Loucy (cell line): ENCODE measurements at regions not wholly inside any gene's neighbourhood (a gene's known extent, or its start where the extent isn't known, plus 50 kb on each side); places are given as distances from the start of the nearest gene placed in this dataset.

Experiments used
- H2AFZ ChIP-seq: fragments of 200-600 bp; sonication (generic); 2 replicates; pipeline ENCODE4 v1.6.0; 2016; ENCODE audit warnings: antibody characterized with exemption, mild to moderate bottlenecking, low read length, moderate library complexity
- H3F3A ChIP-seq: fragments of 200-600 bp; 2 replicates; pipeline ENCODE4 v1.6.0; 2016; ENCODE audit warnings: antibody characterized with exemption, low read depth, mild to moderate bottlenecking
- H3K27me3 ChIP-seq: fragments of 200-600 bp; sonication (generic); 2 replicates; pipeline ENCODE4 v1.6.1; 2014; ENCODE audit warnings: low read length, mild to moderate bottlenecking; ENCODE audit not compliant: insufficient read depth, poor library complexity, severe bottlenecking
- H3K36me3 ChIP-seq: fragments of 200-600 bp; sonication (generic); 2 replicates; pipeline ENCODE4 v1.6.1; 2016; ENCODE audit warnings: low read length; ENCODE audit not compliant: insufficient read depth
- H3K4me1 ChIP-seq: fragments of 200-600 bp; sonication (generic); 2 replicates; pipeline ENCODE4 v1.5.1; 2014; ENCODE audit warnings: low read length, mild to moderate bottlenecking; ENCODE audit not compliant: insufficient read depth, poor library complexity, severe bottlenecking
- H3K4me2 ChIP-seq: fragments of 200-600 bp; sonication (generic); 2 replicates; pipeline ENCODE4 v1.6.0; 2014; ENCODE audit warnings: antibody characterized with exemption, low read length, low read depth, mild to moderate bottlenecking; ENCODE audit not compliant: poor library complexity, severe bottlenecking
- H3K4me3 ChIP-seq: fragments of 200-600 bp; sonication (generic); 2 replicates; pipeline ENCODE4 v1.5.1; 2014; ENCODE audit warnings: low read length, mild to moderate bottlenecking, mixed read lengths; ENCODE audit not compliant: poor library complexity, severe bottlenecking
- H3K79me2 ChIP-seq: fragments of 200-600 bp; sonication (generic); 2 replicates; pipeline ENCODE4 v1.6.1; 2014; ENCODE audit warnings: low read length; ENCODE audit not compliant: insufficient read depth
- H3K9ac ChIP-seq: fragments of 200-600 bp; sonication (generic); 2 replicates; pipeline ENCODE4 v1.6.0; 2014; ENCODE audit warnings: mild to moderate bottlenecking, low read depth, low read length, moderate library complexity; ENCODE audit not compliant: poor library complexity, severe bottlenecking
- H3K9me2 ChIP-seq: fragments of 200-600 bp; sonication (generic); replicated peaks from 2 replicates; pipeline ENCODE4 v1.6.1; 2016; ENCODE audit warnings: low read depth, low read length, mixed read lengths
- H3K9me3 ChIP-seq: fragments of 200-600 bp; sonication (generic); 2 replicates; pipeline ENCODE4 v1.6.1; 2014; ENCODE audit warnings: mild to moderate bottlenecking, antibody characterized with exemption, low read length, low read depth; ENCODE audit not compliant: insufficient read depth
- H4K20me1 ChIP-seq: fragments of 200-600 bp; sonication (generic); 2 replicates; pipeline ENCODE4 v1.6.0; 2014; ENCODE audit warnings: antibody characterized with exemption, low read length, mild to moderate bottlenecking; ENCODE audit not compliant: insufficient read depth, poor library complexity, severe bottlenecking
- CTCF ChIP-seq: fragments of 200-600 bp; sonication (generic); conservative IDR thresholded peaks from 2 replicates; pipeline ENCODE4 v1.5.1; 2014; ENCODE audit warnings: mild to moderate bottlenecking, antibody characterized with exemption, low read length
- EZH2phosphoT487 ChIP-seq: fragments of 200-600 bp; IDR thresholded peaks from 2 replicates; pipeline ENCODE4 v1.6.1; 2018; ENCODE audit warnings: antibody characterized with exemption, mild to moderate bottlenecking, moderate library complexity, borderline replicate concordance

- no peak for TF ChIP-seq EZH2phosphoT487
- TF ChIP-seq CTCF, result no peak
- Histone ChIP-seq H3K9me2 (no peaks in the 10 kb centered on the region), H3K9ac (no peak overlapping the region), H3F3A (no peaks in the 10 kb centered on the region), H3K9me3 (no peaks in the 10 kb centered on the region), H4K20me1 (no peaks in the 10 kb centered on the region), H3K27me3 (no peaks in the 10 kb centered on the region), H3K79me2 (no peaks in the 10 kb centered on the region), H2AFZ (no peak overlapping the region), H3K4me2 (no peak overlapping the region), H3K36me3 (no peaks in the 10 kb centered on the region), H3K4me3 (no peak overlapping the region), H3K4me1 (no peaks in the 10 kb centered on the region)
Measured at GRCh38 chr2:122682356-122682755, 926.9 kb downstream of the TSN start.

GRCh38 chr2:122683018-122683417 lies 927.6 kb downstream of the TSN start:
- no peak for TF ChIP-seq CTCF
- TF ChIP-seq EZH2phosphoT487, result no peak
- no peaks in the 10 kb centered on the region for H4K20me1 ChIP-seq

GRCh38 chr2:122692400-122693083 lies 937.1 kb downstream of the TSN start:
- H3K9ac ChIP-seq, result no peak overlapping the region
- H3K9me2 ChIP-seq, result no peaks in the 10 kb centered on the region; the same call in 1 of the 2 replicates
- H3K4me3 ChIP-seq, result no peak overlapping the region
- TF ChIP-seq EZH2phosphoT487 (no peak), CTCF (no peak)
- H3K4me1 ChIP-seq, result no peaks in the 10 kb centered on the region
- H3F3A ChIP-seq, result no peaks in the 10 kb centered on the region
- no peak overlapping the region for H3K4me2 ChIP-seq
- no peaks in the 10 kb centered on the region for H3K79me2 ChIP-seq
- no peak overlapping the region for H2AFZ ChIP-seq
- no peaks in the 10 kb centered on the region for H3K27me3 ChIP-seq
- H3K9me3 ChIP-seq, result no peaks in the 10 kb centered on the region
- H4K20me1 ChIP-seq, result no peaks in the 10 kb centered on the region
- no peaks in the 10 kb centered on the region for H3K36me3 ChIP-seq

More at GRCh38 chr2:122683018-122683417, 927.6 kb downstream of the TSN start:
- H3K9me3 ChIP-seq, result no peaks in the 10 kb centered on the region
- no peaks in the 10 kb centered on the region for H3K79me2 ChIP-seq
- no peak overlapping the region for H2AFZ ChIP-seq
- H3K27me3 ChIP-seq, result no peaks in the 10 kb centered on the region
- no peaks in the 10 kb centered on the region for H3F3A ChIP-seq
- no peak overlapping the region for H3K9ac ChIP-seq
- no peak overlapping the region for H3K4me2 ChIP-seq
- H3K4me1 ChIP-seq, result no peaks in the 10 kb centered on the region
- no peaks in the 10 kb centered on the region for H3K36me3 ChIP-seq
- no peaks in the 10 kb centered on the region for H3K9me2 ChIP-seq
- H3K4me3 ChIP-seq, result no peak overlapping the region
